ENCODE measurements at regions not wholly inside any gene's neighbourhood (a gene's known extent, or its start where the extent isn't known, plus 50 kb on each side); places are given as distances from the start of the nearest gene placed in this dataset.
A peak's percentile ranks its signal among the peaks of the same experiment; 100 is the strongest.

GRCh38 chr22:33213383-33214075 is 155.3 kb upstream of the SYN3 start:
- WGBS (ENCODE audit: low lambda C conversion rate, missing lambda C conversion rate): 83% methylated on average over 15 of the region's 15 CpGs
- no peaks in the 10 kb centered on the region for H3K9me2 ChIP-seq (replicated peaks; ENCODE audit: insufficient read depth)

GRCh38 chr22:33209930-33210784 is 152.0 kb upstream of the SYN3 start:
- DNase-seq (ENCODE audit: low spot score): peak; percentile 60
- no peaks in the 10 kb centered on the region for H3K79me2 ChIP-seq

More at GRCh38 chr22:33213383-33214075, 155.3 kb upstream of the SYN3 start:
- TF ChIP-seq EZH2phosphoT487 (IDR thresholded peaks at IDR 0.05; ENCODE audit: low read depth, severe bottlenecking, unreplicated experiment) (no peak), CTCF (IDR thresholded peaks at IDR 0.05; ENCODE audit: poor library complexity) (no peak), EZH2 (IDR thresholded peaks at IDR 0.05; ENCODE audit: borderline replicate concordance) (no peak)
- Histone ChIP-seq H3K27ac (no peak overlapping the region), H2AFZ (no peak overlapping the region), H3K4me3 (no peak overlapping the region), H3K79me2 (no peaks in the 10 kb centered on the region), H3K9me3 (ENCODE audit: low read depth) (no peaks in the 10 kb centered on the region), H3K27me3 (no peaks in the 10 kb centered on the region), H4K20me1 (ENCODE audit: insufficient read depth, poor library complexity, severe bottlenecking) (no peaks in the 10 kb centered on the region), H3K36me3 (replicated peaks; ENCODE audit: insufficient read depth, low read depth) (no peaks in the 10 kb centered on the region), H3K4me1 (ENCODE audit: insufficient read depth) (no peaks in the 10 kb centered on the region), H3K4me2 (no peak overlapping the region)
- no peak for DNase-seq (ENCODE audit: low spot score)

GRCh38 chr22:33204408-33204807 is 146.2 kb upstream of the SYN3 start:
- 9% methylated on average over 1 of the region's 1 CpG for WGBS (ENCODE audit: low lambda C conversion rate, missing lambda C conversion rate)
- Histone ChIP-seq H3K4me2 (no peak overlapping the region), H3K27me3 (peaks cover 41% of the 10 kb centered on the region), H4K20me1 (ENCODE audit: insufficient read depth, poor library complexity, severe bottlenecking) (no peaks in the 10 kb centered on the region), H3K4me3 (no peak overlapping the region), H3K4me1 (ENCODE audit: insufficient read depth) (no peaks in the 10 kb centered on the region), H3K27ac (no peak overlapping the region), H3K36me3 (replicated peaks; ENCODE audit: insufficient read depth, low read depth) (no peaks in the 10 kb centered on the region), H2AFZ (no peak overlapping the region), H3K79me2 (no peaks in the 10 kb centered on the region), H3K9me3 (ENCODE audit: low read depth) (no peaks in the 10 kb centered on the region), H3K9me2 (replicated peaks; ENCODE audit: insufficient read depth) (no peaks in the 10 kb centered on the region)
- TF ChIP-seq EZH2 (IDR thresholded peaks at IDR 0.05; ENCODE audit: borderline replicate concordance) (no peak), EZH2phosphoT487 (IDR thresholded peaks at IDR 0.05; ENCODE audit: low read depth, severe bottlenecking, unreplicated experiment) (no peak), CTCF (IDR thresholded peaks at IDR 0.05; ENCODE audit: poor library complexity) (no peak)
- no peak for DNase-seq (ENCODE audit: low spot score)

More at GRCh38 chr22:33209930-33210784, 152.0 kb upstream of the SYN3 start:
- no peaks in the 10 kb centered on the region for H3K36me3 ChIP-seq (replicated peaks; ENCODE audit: insufficient read depth, low read depth)
- no peak overlapping the region for H2AFZ ChIP-seq
- no peaks in the 10 kb centered on the region for H4K20me1 ChIP-seq (ENCODE audit: insufficient read depth, poor library complexity, severe bottlenecking)
- 55% methylated on average over 20 of the region's 21 CpGs for WGBS (ENCODE audit: low lambda C conversion rate, missing lambda C conversion rate)
- H3K27ac ChIP-seq: no peak overlapping the region
- no peaks in the 10 kb centered on the region for H3K9me3 ChIP-seq (ENCODE audit: low read depth)
- H3K27me3 ChIP-seq: peaks cover 20% of the 10 kb centered on the region
- no peaks in the 10 kb centered on the region for H3K4me1 ChIP-seq (ENCODE audit: insufficient read depth)
- H3K4me2 ChIP-seq: no peak overlapping the region
- TF ChIP-seq CTCF (IDR thresholded peaks at IDR 0.05; ENCODE audit: poor library complexity): peak; percentile 58
- TF ChIP-seq EZH2 (IDR thresholded peaks at IDR 0.05; ENCODE audit: borderline replicate concordance): no peak
- no peaks in the 10 kb centered on the region for H3K9me2 ChIP-seq (replicated peaks; ENCODE audit: insufficient read depth)
- no peak overlapping the region for H3K4me3 ChIP-seq

Data from hepatocyte (in vitro differentiated cells).